ENCODE measurements at regions not wholly inside any gene's neighbourhood (a gene's known extent, or its start where the extent isn't known, plus 50 kb on each side); places are given as distances from the start of the nearest gene placed in this dataset.

DNA sequence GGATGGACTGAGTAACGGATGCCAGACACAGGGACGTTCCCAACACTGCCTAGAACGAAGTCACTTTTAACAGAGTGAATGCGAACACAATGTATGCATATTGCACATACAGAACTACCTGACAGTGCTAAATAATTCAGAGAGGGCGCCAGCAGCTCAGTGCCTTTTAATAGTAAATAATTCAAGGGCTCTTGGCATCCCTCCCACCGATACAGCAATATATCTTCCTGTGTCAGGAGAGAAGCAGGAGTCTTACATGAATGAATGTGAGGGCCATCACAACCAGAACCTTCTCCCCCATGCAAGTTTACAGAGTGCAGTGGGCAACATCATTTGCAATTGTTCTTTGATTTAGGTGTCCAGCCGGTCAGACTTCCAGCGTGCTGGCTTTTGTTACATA is 88.4 kb upstream of the KCNG1 start:
- TF ChIP-seq, protein P1, sequence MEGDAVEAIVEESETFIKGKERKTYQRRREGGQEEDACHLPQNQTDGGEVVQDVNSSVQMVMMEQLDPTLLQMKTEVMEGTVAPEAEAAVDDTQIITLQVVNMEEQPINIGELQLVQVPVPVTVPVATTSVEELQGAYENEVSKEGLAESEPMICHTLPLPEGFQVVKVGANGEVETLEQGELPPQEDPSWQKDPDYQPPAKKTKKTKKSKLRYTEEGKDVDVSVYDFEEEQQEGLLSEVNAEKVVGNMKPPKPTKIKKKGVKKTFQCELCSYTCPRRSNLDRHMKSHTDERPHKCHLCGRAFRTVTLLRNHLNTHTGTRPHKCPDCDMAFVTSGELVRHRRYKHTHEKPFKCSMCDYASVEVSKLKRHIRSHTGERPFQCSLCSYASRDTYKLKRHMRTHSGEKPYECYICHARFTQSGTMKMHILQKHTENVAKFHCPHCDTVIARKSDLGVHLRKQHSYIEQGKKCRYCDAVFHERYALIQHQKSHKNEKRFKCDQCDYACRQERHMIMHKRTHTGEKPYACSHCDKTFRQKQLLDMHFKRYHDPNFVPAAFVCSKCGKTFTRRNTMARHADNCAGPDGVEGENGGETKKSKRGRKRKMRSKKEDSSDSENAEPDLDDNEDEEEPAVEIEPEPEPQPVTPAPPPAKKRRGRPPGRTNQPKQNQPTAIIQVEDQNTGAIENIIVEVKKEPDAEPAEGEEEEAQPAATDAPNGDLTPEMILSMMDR (IDR thresholded peaks at IDR 0.05), result no peak
- TF ChIP-seq EZH2 (IDR thresholded peaks at IDR 0.05) (no peak), EZH2phosphoT487 (IDR thresholded peaks at IDR 0.05) (no peak)
